Muscle of leg (tissue), 3 donors: ENCODE measurements at regions not wholly inside any gene's neighbourhood (a gene's known extent, or its start where the extent isn't known, plus 50 kb on each side); places are given as distances from the start of the nearest gene placed in this dataset.

Source experiments
- DNase-seq: peaks from one replicate; pipeline ENCODE4 v3.0.0; 2013
- H3K27ac ChIP-seq: one replicate; pipeline ENCODE4 v1.5.1; 2013; ENCODE audit warnings: mild to moderate bottlenecking, low read length, control low read depth
- H3K27me3 ChIP-seq: one replicate; pipeline ENCODE4 v1.6.1; 2013; ENCODE audit warnings: low read length; ENCODE audit not compliant: control insufficient read depth, insufficient read depth
- H3K36me3 ChIP-seq: one replicate; pipeline ENCODE4 v1.6.1; 2013; ENCODE audit warnings: low read length; ENCODE audit not compliant: control insufficient read depth, insufficient read depth
- H3K4me1 ChIP-seq: one replicate; pipeline ENCODE4 v1.6.1; 2013; ENCODE audit warnings: low read length; ENCODE audit not compliant: control insufficient read depth, insufficient read depth
- H3K4me3 ChIP-seq: one replicate; pipeline ENCODE4 v1.5.1; 2013; ENCODE audit warnings: low read length, control low read depth
- H3K9me3 ChIP-seq: replicated peaks from 2 replicates; pipeline ENCODE4 v1.6.1; 2013; ENCODE audit warnings: low read depth, low read length; ENCODE audit not compliant: control insufficient read depth
- WGBS: methylation state at CpG from one replicate; pipeline ENCODE4 v1.1.5; 2013; ENCODE audit warnings: missing lambda C conversion rate; ENCODE audit not compliant: insufficient coverage; 5-methylcytosine and 5-hydroxymethylcytosine counted together

GRCh38 chr14:97546491-97547230, 749.5 kb downstream of the VRK1 start:
- DNase-seq: no peak
- Histone ChIP-seq H3K4me1 (no peaks in the 10 kb centered on the region), H3K9me3 (no peaks in the 10 kb centered on the region), H3K27ac (no peak overlapping the region), H3K36me3 (no peaks in the 10 kb centered on the region), H3K4me3 (no peak overlapping the region), H3K27me3 (peaks cover 2% of the 10 kb centered on the region)
- 90% methylated on average over 5 of the region's 20 CpGs for WGBS

- 46% methylated on average over 1 of the region's 3 CpGs for WGBS
- H3K27me3 ChIP-seq: no peaks in the 10 kb centered on the region
- no peaks in the 10 kb centered on the region for H3K36me3 ChIP-seq
- H3K4me1 ChIP-seq: no peaks in the 10 kb centered on the region
- DNase-seq: no peak
- H3K9me3 ChIP-seq: no peaks in the 10 kb centered on the region
- H3K4me3 ChIP-seq: no peak overlapping the region
- H3K27ac ChIP-seq: no peak overlapping the region
Observed at GRCh38 chr14:97550463-97550862, 753.3 kb downstream of the VRK1 start.

DNA sequence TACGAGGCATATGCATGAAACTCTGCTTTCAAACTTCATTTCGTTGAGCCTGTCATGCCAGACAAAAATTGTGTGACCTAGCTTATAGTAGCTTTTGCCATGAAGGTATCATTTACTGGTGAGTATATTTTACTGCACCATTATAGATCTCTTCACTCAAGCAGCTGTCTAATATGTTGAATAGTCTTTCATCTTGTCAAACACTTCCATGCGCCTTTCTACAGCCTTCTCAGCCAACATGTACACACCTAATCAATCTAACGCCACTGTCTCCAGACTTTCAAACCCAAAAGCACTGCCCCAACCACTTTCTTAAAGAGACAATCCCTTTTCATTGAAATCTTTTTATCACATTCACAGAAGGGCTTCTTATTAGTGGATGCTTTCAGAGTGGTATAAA, 757.4 kb downstream of the VRK1 start:
- Histone ChIP-seq H3K4me1 (no peaks in the 10 kb centered on the region), H3K4me3 (no peak overlapping the region), H3K27me3 (no peaks in the 10 kb centered on the region), H3K27ac (no peak overlapping the region), H3K36me3 (no peaks in the 10 kb centered on the region), H3K9me3 (no peaks in the 10 kb centered on the region)
- WGBS: 49% methylated on average over 3 of the region's 4 CpGs
- no peak for DNase-seq

DNA sequence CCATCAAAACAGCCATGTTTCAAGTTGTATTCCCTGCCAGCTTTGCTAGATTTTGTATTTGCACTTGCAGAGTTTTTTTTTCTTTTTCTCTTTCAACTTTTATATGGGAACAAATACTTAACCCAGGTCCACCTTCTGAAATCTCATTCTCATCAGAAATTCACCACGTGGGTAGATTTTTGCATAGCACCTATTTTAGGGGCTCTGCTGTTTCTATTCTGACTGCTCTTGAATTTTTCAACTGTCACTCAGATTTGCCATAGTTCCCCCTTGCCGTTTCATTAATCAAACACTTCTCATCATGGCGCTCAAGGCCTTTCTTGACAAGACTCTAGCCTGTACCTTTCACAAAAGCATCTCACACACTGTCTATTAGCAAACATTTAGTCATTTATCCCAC, 767.2 kb downstream of the VRK1 start:
- H3K4me1 ChIP-seq: no peaks in the 10 kb centered on the region
- no peak overlapping the region for H3K4me3 ChIP-seq
- DNase-seq: no peak
- no peak overlapping the region for H3K27ac ChIP-seq
- no peaks in the 10 kb centered on the region for H3K36me3 ChIP-seq
- no peaks in the 10 kb centered on the region for H3K9me3 ChIP-seq
- H3K27me3 ChIP-seq: no peaks in the 10 kb centered on the region
- WGBS: 74% methylated on average over 3 of the region's 3 CpGs

DNA sequence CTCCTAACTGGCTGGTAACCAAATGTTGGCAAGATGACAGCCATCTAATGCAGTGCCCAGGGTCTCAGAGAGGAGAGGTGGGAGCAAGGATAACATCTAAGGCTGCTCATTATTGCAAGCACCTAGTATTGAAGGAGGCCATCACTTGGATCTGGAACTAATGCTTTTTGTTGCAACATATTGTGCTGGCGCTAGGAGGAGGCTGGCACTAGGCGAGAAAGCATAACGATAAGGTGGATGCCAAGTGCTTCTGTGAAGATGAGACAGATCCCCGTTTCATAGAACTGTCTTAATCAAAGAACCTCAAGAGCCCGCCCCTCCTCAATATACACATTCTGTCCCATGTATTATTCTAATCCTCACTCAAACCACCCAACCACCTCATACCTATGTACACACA, 774.0 kb downstream of the VRK1 start:
- Histone ChIP-seq H3K36me3 (no peaks in the 10 kb centered on the region), H3K4me1 (no peaks in the 10 kb centered on the region), H3K27ac (no peak overlapping the region), H3K4me3 (no peak overlapping the region), H3K27me3 (no peaks in the 10 kb centered on the region), H3K9me3 (no peaks in the 10 kb centered on the region)
- DNase-seq: no peak
- WGBS: no CpG with 5 or more reads among the region's 5 CpGs

DNA sequence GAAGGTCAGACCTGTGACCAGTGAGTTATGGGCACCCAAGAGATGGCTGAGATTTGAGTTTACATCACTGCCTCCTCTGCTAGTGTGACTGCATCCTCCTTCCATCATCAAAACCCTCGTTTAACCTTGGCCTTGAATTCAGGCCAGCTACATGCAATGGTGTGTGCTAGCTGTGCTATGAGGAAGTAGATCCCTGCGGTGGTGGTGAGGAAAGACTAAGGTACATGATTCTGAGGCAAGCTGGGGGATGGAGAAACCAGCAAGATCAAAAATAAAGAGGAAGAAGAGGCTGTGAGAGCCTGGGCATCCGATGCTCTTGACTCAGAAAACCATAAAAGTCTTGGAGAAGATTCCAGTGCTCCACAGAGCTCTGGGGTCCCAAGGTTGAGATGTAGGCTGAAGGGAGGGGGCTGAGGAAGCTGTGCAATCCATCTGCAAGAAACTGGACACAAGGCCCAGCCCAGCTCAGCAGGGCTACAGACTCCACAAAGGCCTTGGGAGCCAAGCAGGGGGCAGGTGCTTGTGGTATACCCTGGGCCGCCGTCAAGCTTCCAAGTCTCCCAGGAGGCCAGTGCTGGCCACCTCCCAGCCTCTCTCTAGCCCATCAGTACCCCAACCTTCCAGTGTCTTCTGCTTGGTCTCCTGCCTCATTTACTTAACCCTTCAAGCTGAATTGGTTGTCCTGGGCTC, 774.8 kb downstream of the VRK1 start:
- no peak for DNase-seq
- Histone ChIP-seq H3K27ac (no peak overlapping the region), H3K9me3 (no peaks in the 10 kb centered on the region), H3K4me1 (no peaks in the 10 kb centered on the region), H3K4me3 (no peak overlapping the region), H3K27me3 (no peaks in the 10 kb centered on the region), H3K36me3 (no peaks in the 10 kb centered on the region)
- WGBS: 75% methylated on average over 4 of the region's 5 CpGs

DNA sequence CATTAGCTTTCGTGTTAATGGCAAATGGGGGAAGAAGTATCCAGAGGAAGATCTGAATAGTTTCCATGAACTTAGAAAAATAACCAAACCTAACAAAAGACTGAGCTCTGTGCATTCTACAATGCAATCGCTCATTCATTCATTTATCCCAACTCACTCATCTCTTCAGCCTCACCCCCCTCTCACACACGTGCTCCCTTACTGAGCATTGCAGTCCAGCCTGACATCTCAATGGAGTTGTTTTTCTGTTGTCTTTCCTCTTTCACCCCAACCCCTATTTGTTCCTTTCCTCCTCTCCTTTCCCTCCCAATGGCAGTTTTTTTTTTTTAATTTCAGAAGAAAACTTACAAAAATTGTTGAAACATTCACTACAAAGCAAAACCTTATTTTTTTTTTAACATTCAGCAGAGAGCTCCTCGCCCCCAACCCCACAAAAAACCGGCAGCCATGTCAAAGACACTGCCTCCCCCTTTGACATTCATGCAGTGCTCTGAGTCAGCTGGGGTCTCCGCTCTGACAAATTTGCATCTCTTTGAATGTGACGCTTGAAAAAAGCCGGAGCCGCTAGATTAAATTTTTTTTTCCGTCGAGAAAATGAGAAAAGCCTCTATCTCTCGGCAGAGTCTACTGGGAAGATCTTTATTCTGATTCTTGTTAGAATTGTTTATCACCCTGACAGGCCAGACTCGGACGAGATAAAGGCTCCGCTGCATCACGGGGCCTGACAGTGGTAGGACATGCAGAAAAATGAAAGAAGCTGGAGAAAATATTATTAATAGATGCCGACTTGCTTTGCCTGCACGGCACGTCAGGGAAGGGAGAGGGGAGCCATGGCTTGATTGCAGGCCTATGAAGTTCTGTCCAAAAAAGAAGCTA, 775.6 kb downstream of the VRK1 start:
- no peak for DNase-seq
- Histone ChIP-seq H3K27ac (no peak overlapping the region), H3K27me3 (no peaks in the 10 kb centered on the region), H3K9me3 (no peaks in the 10 kb centered on the region), H3K4me3 (no peak overlapping the region), H3K4me1 (no peaks in the 10 kb centered on the region), H3K36me3 (no peaks in the 10 kb centered on the region)
- 50% methylated on average over 18 of the region's 19 CpGs for WGBS

DNA sequence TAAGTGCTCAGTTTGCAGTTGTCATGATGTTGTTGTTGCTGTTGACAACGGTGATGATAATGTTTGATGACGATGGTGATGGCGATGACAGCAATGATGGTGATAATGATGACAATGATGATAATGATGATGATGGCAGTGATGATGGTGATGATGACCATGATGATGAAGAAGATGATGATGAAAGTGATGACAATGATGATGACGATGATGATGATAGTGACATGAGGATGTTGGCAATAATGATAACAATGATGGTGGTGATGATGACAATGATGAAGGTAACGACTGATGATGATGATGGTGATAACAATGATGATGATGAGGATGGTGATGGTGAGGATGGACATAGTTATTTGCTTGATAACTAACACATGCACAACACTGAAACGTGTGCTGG, 778.5 kb downstream of the VRK1 start:
- 99% methylated on average over 4 of the region's 6 CpGs for WGBS
- Histone ChIP-seq H3K27ac (no peak overlapping the region), H3K36me3 (no peaks in the 10 kb centered on the region), H3K27me3 (no peaks in the 10 kb centered on the region), H3K9me3 (no peaks in the 10 kb centered on the region), H3K4me3 (no peak overlapping the region), H3K4me1 (no peaks in the 10 kb centered on the region)
- no peak for DNase-seq

- no peak for DNase-seq
- H3K9me3 ChIP-seq: no peaks in the 10 kb centered on the region
- H3K27me3 ChIP-seq: no peaks in the 10 kb centered on the region
- H3K4me1 ChIP-seq: no peaks in the 10 kb centered on the region
- H3K4me3 ChIP-seq: no peak overlapping the region
- H3K36me3 ChIP-seq: no peaks in the 10 kb centered on the region
- H3K27ac ChIP-seq: no peak overlapping the region
Observed at GRCh38 chr14:97578982-97579548, 781.9 kb downstream of the VRK1 start.

DNA sequence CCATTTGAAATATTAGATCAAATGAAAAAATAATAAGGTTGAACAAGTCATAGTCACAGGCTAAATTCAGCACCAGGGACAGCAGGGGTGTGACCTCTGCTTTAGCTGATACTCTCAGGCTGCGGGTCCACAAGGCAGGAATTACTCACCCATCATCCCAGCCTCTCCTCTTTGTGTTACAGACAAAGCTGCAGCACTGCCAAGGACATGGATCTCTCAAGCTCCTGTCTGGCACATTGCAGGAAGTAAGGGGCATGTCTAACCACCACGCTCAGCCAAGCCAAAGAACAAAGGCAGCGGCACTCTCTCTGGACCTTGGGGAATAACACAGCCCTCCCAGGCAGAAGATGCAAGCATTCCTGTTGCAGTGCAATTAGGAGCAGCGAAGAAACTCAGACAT, 783.8 kb downstream of the VRK1 start:
- no peak overlapping the region for H3K27ac ChIP-seq
- peak; percentile 23 for DNase-seq
- H3K27me3 ChIP-seq: no peaks in the 10 kb centered on the region
- no peak overlapping the region for H3K4me3 ChIP-seq
- H3K9me3 ChIP-seq: no peaks in the 10 kb centered on the region
- H3K36me3 ChIP-seq: no peaks in the 10 kb centered on the region
- WGBS: 46% methylated on average over 4 of the region's 4 CpGs
- no peaks in the 10 kb centered on the region for H3K4me1 ChIP-seq
